VCaP (cell line): ENCODE measurements at regions not wholly inside any gene's neighbourhood (a gene's known extent, or its start where the extent isn't known, plus 50 kb on each side); places are given as distances from the start of the nearest gene placed in this dataset.

ENCODE experiments used
- H3K27ac ChIP-seq: fragments of 450-650 bp; 2 replicates; pipeline ENCODE4 v1.5.1; 2017
- TF ChIP-seq, protein P1 (sequence below): fragments of 450-650 bp; conservative IDR thresholded peaks from 2 replicates; pipeline ENCODE4 v1.5.1; 2017; ENCODE audit warnings: mild to moderate bottlenecking, moderate library complexity

GRCh38 chr1:96329121-96329520, 392.5 kb upstream of the PTBP2 start:
- H3K27ac ChIP-seq, result no peak overlapping the region
- TF ChIP-seq, protein P1, sequence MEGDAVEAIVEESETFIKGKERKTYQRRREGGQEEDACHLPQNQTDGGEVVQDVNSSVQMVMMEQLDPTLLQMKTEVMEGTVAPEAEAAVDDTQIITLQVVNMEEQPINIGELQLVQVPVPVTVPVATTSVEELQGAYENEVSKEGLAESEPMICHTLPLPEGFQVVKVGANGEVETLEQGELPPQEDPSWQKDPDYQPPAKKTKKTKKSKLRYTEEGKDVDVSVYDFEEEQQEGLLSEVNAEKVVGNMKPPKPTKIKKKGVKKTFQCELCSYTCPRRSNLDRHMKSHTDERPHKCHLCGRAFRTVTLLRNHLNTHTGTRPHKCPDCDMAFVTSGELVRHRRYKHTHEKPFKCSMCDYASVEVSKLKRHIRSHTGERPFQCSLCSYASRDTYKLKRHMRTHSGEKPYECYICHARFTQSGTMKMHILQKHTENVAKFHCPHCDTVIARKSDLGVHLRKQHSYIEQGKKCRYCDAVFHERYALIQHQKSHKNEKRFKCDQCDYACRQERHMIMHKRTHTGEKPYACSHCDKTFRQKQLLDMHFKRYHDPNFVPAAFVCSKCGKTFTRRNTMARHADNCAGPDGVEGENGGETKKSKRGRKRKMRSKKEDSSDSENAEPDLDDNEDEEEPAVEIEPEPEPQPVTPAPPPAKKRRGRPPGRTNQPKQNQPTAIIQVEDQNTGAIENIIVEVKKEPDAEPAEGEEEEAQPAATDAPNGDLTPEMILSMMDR, result no peak

- TF ChIP-seq, protein P1, result no peak
- no peak overlapping the region for H3K27ac ChIP-seq
These were observed 390.0 kb upstream of the PTBP2 start for GRCh38 chr1:96331596-96331995.

DNA sequence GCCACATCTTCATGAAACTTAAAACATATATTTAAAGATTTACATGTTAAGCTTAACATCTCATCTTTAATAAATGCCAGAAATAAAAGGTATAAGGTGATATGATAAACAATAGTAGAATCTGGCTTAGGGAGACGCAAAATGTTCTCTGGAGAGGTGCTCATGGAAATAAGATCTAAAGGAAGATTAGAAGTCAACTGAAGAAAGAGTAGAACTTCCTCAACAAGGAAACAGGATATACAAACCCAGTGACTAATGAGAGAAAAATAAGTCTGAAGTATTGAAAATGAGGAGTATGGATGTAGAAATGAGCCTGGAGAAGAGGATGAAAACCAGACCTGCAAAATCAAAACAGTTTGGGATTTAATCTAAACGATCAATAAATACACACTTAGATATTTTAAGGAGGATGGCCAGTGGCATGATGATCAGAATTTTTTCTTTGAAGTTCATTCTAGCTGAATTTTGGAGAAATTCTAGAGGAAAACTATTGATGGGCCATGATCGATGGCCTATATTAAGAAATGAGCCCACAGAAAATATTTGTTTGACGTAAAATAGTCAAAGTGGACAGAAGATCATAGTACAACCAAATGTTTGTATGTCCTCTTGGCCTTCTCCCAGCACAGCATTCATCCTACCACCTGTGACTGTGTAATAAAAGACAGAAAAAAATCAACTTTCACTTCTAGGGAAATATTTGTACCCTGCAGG, 387.9 kb upstream of the PTBP2 start:
- TF ChIP-seq, protein P1, result no peak
- H3K27ac ChIP-seq, result no peak overlapping the region

DNA sequence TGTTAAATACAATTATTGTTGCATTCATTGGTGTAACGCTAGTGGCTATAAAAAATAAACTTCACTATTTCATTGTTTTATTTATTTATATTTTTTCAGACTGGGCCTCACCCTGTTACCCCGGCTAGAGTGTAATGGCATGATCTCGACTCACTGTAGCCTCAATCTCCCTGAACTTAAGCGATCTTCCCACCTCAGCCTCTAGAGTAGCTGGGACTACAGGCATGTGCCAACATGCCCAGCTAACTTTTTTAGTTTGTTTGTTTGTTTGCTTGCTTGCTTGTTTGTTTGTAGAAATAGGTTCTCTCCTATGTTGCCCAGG, 387.4 kb upstream of the PTBP2 start:
- TF ChIP-seq, protein P1, result no peak
- H3K27ac ChIP-seq, result no peak overlapping the region

DNA sequence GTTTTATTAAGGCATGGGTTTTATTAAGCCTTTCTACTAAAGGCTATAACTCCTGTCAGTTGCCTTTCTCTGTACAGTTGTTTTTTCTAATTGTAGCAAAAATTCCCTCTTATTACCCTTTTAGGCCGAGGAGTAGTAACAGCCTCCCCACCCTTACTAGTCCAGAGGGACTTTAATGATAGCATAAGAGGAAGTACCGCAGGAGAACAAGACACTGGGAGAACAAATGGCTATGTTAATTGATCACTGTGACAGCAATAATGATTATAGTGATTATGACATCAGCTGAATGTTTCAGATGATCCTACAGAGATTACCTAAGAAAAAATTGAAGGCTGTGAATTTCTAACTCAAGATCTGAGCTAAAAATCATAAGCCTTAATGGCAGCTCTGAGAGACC, 383.0 kb upstream of the PTBP2 start:
- TF ChIP-seq, protein P1, result no peak
- no peak overlapping the region for H3K27ac ChIP-seq

GRCh38 chr1:96340686-96341085, 380.9 kb upstream of the PTBP2 start:
- TF ChIP-seq, protein P1, result no peak
- H3K27ac ChIP-seq, result no peak overlapping the region

DNA sequence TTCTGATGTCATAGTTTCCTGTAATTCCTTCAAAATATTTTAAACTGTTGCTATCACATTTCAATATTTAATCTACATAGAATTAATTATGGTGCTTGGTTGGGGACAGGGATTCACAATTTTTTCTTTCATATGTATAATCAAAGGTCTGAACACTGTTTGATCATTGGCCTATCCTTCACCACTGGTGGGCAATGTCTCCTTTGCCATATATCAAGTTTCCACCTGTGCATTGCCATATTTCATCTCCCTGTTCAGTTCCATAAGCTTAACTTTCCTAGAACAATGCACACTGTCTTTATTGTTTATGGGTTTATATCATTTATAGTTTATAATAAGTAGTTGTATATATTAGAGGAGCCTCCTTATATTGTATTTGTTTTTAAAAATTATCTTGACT, 374.9 kb upstream of the PTBP2 start:
- TF ChIP-seq, protein P1, result 0 out of 2 replicates have a peak, but pooled peaks have one; percentile 11
- H3K27ac ChIP-seq, result no peak overlapping the region
